ENCODE measurements at regions not wholly inside any gene's neighbourhood (a gene's known extent, or its start where the extent isn't known, plus 50 kb on each side); places are given as distances from the start of the nearest gene placed in this dataset.

- peaks cover 80% of the 10 kb centered on the region for H3K27me3 Mint-ChIP-seq (ENCODE audit: unreplicated experiment)
Measured at GRCh38 chr15:61641645-61642044, 412.5 kb upstream of the RORA start.

GRCh38 chr15:61640756-61641155, 411.7 kb upstream of the RORA start:
- CTCF ChIA-PET = interaction anchor here (0.7 to 1.7 kb wide), 2 partner anchors 22 to 613 kb away, joined by 3 to 4 read pairs; no protein-coding TSS in a partner anchor

More at GRCh38 chr15:61641645-61642044, 412.5 kb upstream of the RORA start:
- intact Hi-C loops (cut with micrococcal nuclease; ENCODE audit: unreplicated experiment) = no loop called here
- Mint-ChIP-seq H3K4me3 (ENCODE audit: low read depth, unreplicated experiment) (no peak overlapping the region), H3K9me3 (ENCODE audit: low read depth, unreplicated experiment) (no peaks in the 10 kb centered on the region), H3K27ac (ENCODE audit: unreplicated experiment) (no peak overlapping the region), H3K4me1 (ENCODE audit: low read depth, unreplicated experiment) (no peaks in the 10 kb centered on the region), H3K36me3 (ENCODE audit: insufficient read depth, unreplicated experiment) (no peaks in the 10 kb centered on the region)
- DNase-seq = no peak
- BruUV-seq (replicated peaks) = no TSS peak
- no peak for TF ChIP-seq CTCF (IDR thresholded peaks at IDR 0.05; ENCODE audit: unreplicated experiment)
- CTCF ChIA-PET = no interaction called here

GRCh38 chr15:61639491-61639890, 410.4 kb upstream of the RORA start:
- no peaks in the 10 kb centered on the region for H3K36me3 Mint-ChIP-seq (ENCODE audit: insufficient read depth, unreplicated experiment)
- H3K27me3 Mint-ChIP-seq (ENCODE audit: unreplicated experiment) = peaks cover 59% of the 10 kb centered on the region
- BruUV-seq (replicated peaks) = no TSS peak
- no peak overlapping the region for H3K4me3 Mint-ChIP-seq (ENCODE audit: low read depth, unreplicated experiment)
- TF ChIP-seq CTCF (IDR thresholded peaks at IDR 0.05; ENCODE audit: unreplicated experiment) = no peak
- no peaks in the 10 kb centered on the region for H3K4me1 Mint-ChIP-seq (ENCODE audit: low read depth, unreplicated experiment)
- intact Hi-C loops (cut with micrococcal nuclease; ENCODE audit: unreplicated experiment) = no loop called here
- no peaks in the 10 kb centered on the region for H3K9me3 Mint-ChIP-seq (ENCODE audit: low read depth, unreplicated experiment)
- no peak for DNase-seq
- no peak overlapping the region for H3K27ac Mint-ChIP-seq (ENCODE audit: unreplicated experiment)
- CTCF ChIA-PET = interaction anchor here (1.7 kb wide), 1 partner anchor 23 kb away, joined by 4 read pairs; no protein-coding TSS in a partner anchor

More at GRCh38 chr15:61640756-61641155, 411.7 kb upstream of the RORA start:
- H3K4me1 Mint-ChIP-seq (ENCODE audit: low read depth, unreplicated experiment) = no peaks in the 10 kb centered on the region
- no TSS peak for BruUV-seq (replicated peaks)
- H3K9me3 Mint-ChIP-seq (ENCODE audit: low read depth, unreplicated experiment) = no peaks in the 10 kb centered on the region
- H3K36me3 Mint-ChIP-seq (ENCODE audit: insufficient read depth, unreplicated experiment) = no peaks in the 10 kb centered on the region
- H3K27ac Mint-ChIP-seq (ENCODE audit: unreplicated experiment) = no peak overlapping the region
- H3K4me3 Mint-ChIP-seq (ENCODE audit: low read depth, unreplicated experiment) = no peak overlapping the region
- peaks cover 71% of the 10 kb centered on the region for H3K27me3 Mint-ChIP-seq (ENCODE audit: unreplicated experiment)
- intact Hi-C loops (cut with micrococcal nuclease; ENCODE audit: unreplicated experiment) = no loop called here
- no peak for TF ChIP-seq CTCF (IDR thresholded peaks at IDR 0.05; ENCODE audit: unreplicated experiment)
- DNase-seq = no peak

- TF ChIP-seq CTCF (IDR thresholded peaks at IDR 0.05; ENCODE audit: unreplicated experiment) = no peak
- DNase-seq = no peak
- Mint-ChIP-seq H3K4me1 (ENCODE audit: low read depth, unreplicated experiment) (no peaks in the 10 kb centered on the region), H3K9me3 (ENCODE audit: low read depth, unreplicated experiment) (no peaks in the 10 kb centered on the region), H3K27me3 (ENCODE audit: unreplicated experiment) (peaks cover 41% of the 10 kb centered on the region), H3K4me3 (ENCODE audit: low read depth, unreplicated experiment) (no peak overlapping the region), H3K27ac (ENCODE audit: unreplicated experiment) (no peak overlapping the region), H3K36me3 (ENCODE audit: insufficient read depth, unreplicated experiment) (no peaks in the 10 kb centered on the region)
- intact Hi-C loops (cut with micrococcal nuclease; ENCODE audit: unreplicated experiment) = no loop called here
- BruUV-seq (replicated peaks) = no TSS peak
- CTCF ChIA-PET = no interaction called here
Measured at GRCh38 chr15:61634837-61635236, 405.7 kb upstream of the RORA start.

All from Calu3 (cell line).